WTC11 (cell line): ENCODE measurements at regions not wholly inside any gene's neighbourhood (a gene's known extent, or its start where the extent isn't known, plus 50 kb on each side); places are given as distances from the start of the nearest gene placed in this dataset.

Source experiments
- ATAC-seq: fragments of 200-7000 bp; cut with Tn5 transposase; 2 replicates; pipeline ENCODE4 v1.10.0; 2021; ENCODE audit warnings: mild to moderate bottlenecking, moderate library complexity
- CTCF ChIA-PET: fragments of 300-600 bp; sonication (Branson Sonifier 250); formaldehyde crosslinking; loops from one replicate; lab custom pipeline; 2021; ENCODE audit warnings: antibody characterized with exemption; lab: Charles Lee
- POLR2A ChIA-PET: fragments of 350-600 bp; sonication (Branson Sonifier 250); formaldehyde crosslinking; loops from one replicate; lab custom pipeline; 2021; ENCODE audit warnings: antibody characterized with exemption; lab: Charles Lee
- DNase-seq: peaks from one replicate; pipeline ENCODE4 v3.0.0; 2021; ENCODE audit warnings: low spot score
- H3K27ac Mint-ChIP-seq: 2 replicates; pipeline ENCODE4 v1.8.0; 2021; ENCODE audit warnings: mixed read lengths
- H3K27me3 Mint-ChIP-seq: 2 replicates; pipeline ENCODE4 v1.8.0; 2021; ENCODE audit warnings: low read depth, mild to moderate bottlenecking, moderate library complexity, mixed read lengths
- H3K36me3 Mint-ChIP-seq: 2 replicates; pipeline ENCODE4 v1.8.0; 2021; ENCODE audit warnings: mixed read lengths
- H3K4me1 Mint-ChIP-seq: 2 replicates; pipeline ENCODE4 v1.8.0; 2022; ENCODE audit warnings: mixed read lengths
- H3K4me3 Mint-ChIP-seq: 2 replicates; pipeline ENCODE4 v1.8.0; 2021; ENCODE audit warnings: mild to moderate bottlenecking, moderate library complexity, mixed read lengths
- H3K9me3 Mint-ChIP-seq: 2 replicates; pipeline ENCODE4 v1.8.0; 2021; ENCODE audit warnings: mixed read lengths
- EMX1 ChIP-seq: fragments of 250-450 bp; sonication (Bioruptor Pico); IDR thresholded peaks from 2 replicates; pipeline ENCODE4 v1.8.0; 2021; ENCODE audit warnings: mild to moderate bottlenecking
- ESRRA ChIP-seq: sonication (generic); formaldehyde crosslinking; IDR thresholded peaks from 2 replicates; pipeline ENCODE4 v1.8.1; 2022; ENCODE audit warnings: mild to moderate bottlenecking, missing genetic modification reagents, borderline replicate concordance
- ETV6 ChIP-seq: sonication (generic); formaldehyde crosslinking; IDR thresholded peaks from 2 replicates; pipeline ENCODE4 v1.8.1; 2022; ENCODE audit warnings: mild to moderate bottlenecking, missing genetic modification reagents
- FOXP1 ChIP-seq: sonication (generic); formaldehyde crosslinking; IDR thresholded peaks from 2 replicates; pipeline ENCODE4 v1.8.0; 2022; ENCODE audit warnings: missing genetic modification reagents, mild to moderate bottlenecking, moderate library complexity, borderline replicate concordance
- HMGA2 ChIP-seq: fragments of 250-450 bp; sonication (Bioruptor Pico); IDR thresholded peaks from 2 replicates; pipeline ENCODE4 v1.4.0; 2021; ENCODE audit warnings: mild to moderate bottlenecking, moderate library complexity
- IRF2 ChIP-seq: sonication (generic); formaldehyde crosslinking; IDR thresholded peaks from 2 replicates; pipeline ENCODE4 v1.8.0; 2022; ENCODE audit warnings: low read depth, missing genetic modification reagents, borderline replicate concordance
- JUN ChIP-seq: sonication (generic); formaldehyde crosslinking; IDR thresholded peaks from 2 replicates; pipeline ENCODE4 v1.8.0; 2023; ENCODE audit warnings: mild to moderate bottlenecking, missing genetic modification reagents
- NFATC4 ChIP-seq: fragments of 250-450 bp; sonication (Bioruptor Pico); IDR thresholded peaks from 2 replicates; pipeline ENCODE4 v1.9.0; 2021; ENCODE audit warnings: mild to moderate bottlenecking
- NFE2L1 ChIP-seq: sonication (generic); formaldehyde crosslinking; IDR thresholded peaks from 2 replicates; pipeline ENCODE4 v1.8.1; 2023; ENCODE audit warnings: missing genetic modification reagents
- NFYB ChIP-seq: sonication (generic); formaldehyde crosslinking; conservative IDR thresholded peaks from 2 replicates; pipeline ENCODE4 v1.8.0; 2022; ENCODE audit warnings: low read depth, missing genetic modification reagents
- SMAD3 ChIP-seq: sonication (generic); formaldehyde crosslinking; IDR thresholded peaks from 2 replicates; pipeline ENCODE4 v1.8.0; 2022; ENCODE audit warnings: missing genetic modification reagents, mild to moderate bottlenecking, borderline replicate concordance
- SMAD4 ChIP-seq: sonication (generic); formaldehyde crosslinking; IDR thresholded peaks from 2 replicates; pipeline ENCODE4 v1.8.0; 2022; ENCODE audit warnings: mild to moderate bottlenecking, missing genetic modification reagents
- ZBTB21 ChIP-seq: sonication (generic); formaldehyde crosslinking; IDR thresholded peaks from 2 replicates; pipeline ENCODE4 v1.8.1; 2023; ENCODE audit warnings: mild to moderate bottlenecking, missing genetic modification reagents, borderline replicate concordance
- ZNF396 ChIP-seq: fragments of 250-450 bp; sonication (Bioruptor Pico); IDR thresholded peaks from 2 replicates; pipeline ENCODE4 v1.8.0; 2021; ENCODE audit warnings: mild to moderate bottlenecking, moderate library complexity, borderline replicate concordance
- TF ChIP-seq, protein P1 (sequence below): sonication (generic); formaldehyde crosslinking; IDR thresholded peaks from 2 replicates; pipeline ENCODE4 v1.8.1; 2022; ENCODE audit warnings: missing genetic modification reagents, borderline replicate concordance
- TF ChIP-seq, protein P2 (sequence below): sonication (generic); formaldehyde crosslinking; IDR thresholded peaks from 2 replicates; pipeline ENCODE4 v1.8.0; 2022; ENCODE audit warnings: mild to moderate bottlenecking, missing genetic modification reagents
- TF ChIP-seq, protein P3 (sequence below): sonication (generic); formaldehyde crosslinking; IDR thresholded peaks from 2 replicates; pipeline ENCODE4 v1.8.1; 2023; ENCODE audit warnings: mild to moderate bottlenecking, moderate library complexity, missing genetic modification reagents
- TF ChIP-seq, protein P4 (sequence below): sonication (generic); formaldehyde crosslinking; IDR thresholded peaks from 2 replicates; pipeline ENCODE4 v1.8.1; 2023; ENCODE audit warnings: mild to moderate bottlenecking, missing genetic modification reagents, moderate library complexity
- TF ChIP-seq, protein P5 (sequence below): sonication (generic); formaldehyde crosslinking; IDR thresholded peaks from 2 replicates; pipeline ENCODE4 v1.8.0; 2023; ENCODE audit warnings: missing genetic modification reagents, mild to moderate bottlenecking, borderline replicate concordance

DNA sequence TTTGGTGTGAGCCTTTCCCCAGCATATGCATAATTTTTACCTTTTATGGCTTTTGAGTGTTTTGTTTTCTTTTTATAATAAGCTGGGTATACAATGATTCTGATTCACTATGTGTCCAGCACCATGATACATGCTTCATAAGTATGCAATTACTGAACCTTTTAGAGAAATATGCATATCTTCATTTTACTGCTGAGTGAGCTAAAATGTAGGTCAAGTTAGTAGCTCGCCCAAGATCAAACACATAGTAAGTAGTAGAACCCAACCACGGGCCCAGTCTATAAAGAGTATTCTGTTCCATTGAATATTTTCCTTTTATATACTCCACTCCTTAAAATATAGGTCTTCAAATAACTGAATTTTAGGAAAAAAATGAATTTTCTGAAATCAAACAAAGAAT lies 362.4 kb upstream of the HTR2C start:
- ATAC-seq (no peak), DNase-seq (no peak)
- TF ChIP-seq, protein P1, sequence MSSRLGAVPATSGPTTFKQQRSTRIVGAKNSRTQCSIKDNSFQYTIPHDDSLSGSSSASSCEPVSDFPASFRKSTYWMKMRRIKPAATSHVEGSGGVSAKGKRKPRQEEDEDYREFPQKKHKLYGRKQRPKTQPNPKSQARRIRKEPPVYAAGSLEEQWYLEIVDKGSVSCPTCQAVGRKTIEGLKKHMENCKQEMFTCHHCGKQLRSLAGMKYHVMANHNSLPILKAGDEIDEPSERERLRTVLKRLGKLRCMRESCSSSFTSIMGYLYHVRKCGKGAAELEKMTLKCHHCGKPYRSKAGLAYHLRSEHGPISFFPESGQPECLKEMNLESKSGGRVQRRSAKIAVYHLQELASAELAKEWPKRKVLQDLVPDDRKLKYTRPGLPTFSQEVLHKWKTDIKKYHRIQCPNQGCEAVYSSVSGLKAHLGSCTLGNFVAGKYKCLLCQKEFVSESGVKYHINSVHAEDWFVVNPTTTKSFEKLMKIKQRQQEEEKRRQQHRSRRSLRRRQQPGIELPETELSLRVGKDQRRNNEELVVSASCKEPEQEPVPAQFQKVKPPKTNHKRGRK (CRISPR knock-in tag) = no peak
- no peak for TF ChIP-seq EMX1 (CRISPR knock-in tag)
- no peak for TF ChIP-seq NFATC4 (CRISPR knock-in tag)
- no peak for TF ChIP-seq ESRRA (CRISPR knock-in tag)
- TF ChIP-seq, protein P2, sequence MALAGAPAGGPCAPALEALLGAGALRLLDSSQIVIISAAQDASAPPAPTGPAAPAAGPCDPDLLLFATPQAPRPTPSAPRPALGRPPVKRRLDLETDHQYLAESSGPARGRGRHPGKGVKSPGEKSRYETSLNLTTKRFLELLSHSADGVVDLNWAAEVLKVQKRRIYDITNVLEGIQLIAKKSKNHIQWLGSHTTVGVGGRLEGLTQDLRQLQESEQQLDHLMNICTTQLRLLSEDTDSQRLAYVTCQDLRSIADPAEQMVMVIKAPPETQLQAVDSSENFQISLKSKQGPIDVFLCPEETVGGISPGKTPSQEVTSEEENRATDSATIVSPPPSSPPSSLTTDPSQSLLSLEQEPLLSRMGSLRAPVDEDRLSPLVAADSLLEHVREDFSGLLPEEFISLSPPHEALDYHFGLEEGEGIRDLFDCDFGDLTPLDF = no peak
- no peak for TF ChIP-seq NFE2L1 (CRISPR knock-in tag)
- no peak for TF ChIP-seq IRF2
- TF ChIP-seq FOXP1 (CRISPR knock-in tag) = no peak
- no peak for TF ChIP-seq SMAD4
- TF ChIP-seq HMGA2 (CRISPR knock-in tag) = no peak
- TF ChIP-seq NFYB (CRISPR knock-in tag) = no peak
- no peak for TF ChIP-seq ETV6 (CRISPR knock-in tag)
- no peak for TF ChIP-seq ZNF396 (CRISPR knock-in tag)
- TF ChIP-seq, protein P3, sequence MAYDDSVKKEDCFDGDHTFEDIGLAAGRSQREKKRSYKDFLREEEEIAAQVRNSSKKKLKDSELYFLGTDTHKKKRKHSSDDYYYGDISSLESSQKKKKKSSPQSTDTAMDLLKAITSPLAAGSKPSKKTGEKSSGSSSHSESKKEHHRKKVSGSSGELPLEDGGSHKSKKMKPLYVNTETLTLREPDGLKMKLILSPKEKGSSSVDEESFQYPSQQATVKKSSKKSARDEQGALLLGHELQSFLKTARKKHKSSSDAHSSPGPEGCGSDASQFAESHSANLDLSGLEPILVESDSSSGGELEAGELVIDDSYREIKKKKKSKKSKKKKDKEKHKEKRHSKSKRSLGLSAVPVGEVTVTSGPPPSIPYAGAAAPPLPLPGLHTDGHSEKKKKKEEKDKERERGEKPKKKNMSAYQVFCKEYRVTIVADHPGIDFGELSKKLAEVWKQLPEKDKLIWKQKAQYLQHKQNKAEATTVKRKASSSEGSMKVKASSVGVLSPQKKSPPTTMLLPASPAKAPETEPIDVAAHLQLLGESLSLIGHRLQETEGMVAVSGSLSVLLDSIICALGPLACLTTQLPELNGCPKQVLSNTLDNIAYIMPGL (CRISPR knock-in tag) = no peak
- TF ChIP-seq, protein P4, sequence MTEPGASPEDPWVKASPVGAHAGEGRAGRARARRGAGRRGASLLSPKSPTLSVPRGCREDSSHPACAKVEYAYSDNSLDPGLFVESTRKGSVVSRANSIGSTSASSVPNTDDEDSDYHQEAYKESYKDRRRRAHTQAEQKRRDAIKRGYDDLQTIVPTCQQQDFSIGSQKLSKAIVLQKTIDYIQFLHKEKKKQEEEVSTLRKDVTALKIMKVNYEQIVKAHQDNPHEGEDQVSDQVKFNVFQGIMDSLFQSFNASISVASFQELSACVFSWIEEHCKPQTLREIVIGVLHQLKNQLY (CRISPR knock-in tag) = no peak
- TF ChIP-seq, protein P5, sequence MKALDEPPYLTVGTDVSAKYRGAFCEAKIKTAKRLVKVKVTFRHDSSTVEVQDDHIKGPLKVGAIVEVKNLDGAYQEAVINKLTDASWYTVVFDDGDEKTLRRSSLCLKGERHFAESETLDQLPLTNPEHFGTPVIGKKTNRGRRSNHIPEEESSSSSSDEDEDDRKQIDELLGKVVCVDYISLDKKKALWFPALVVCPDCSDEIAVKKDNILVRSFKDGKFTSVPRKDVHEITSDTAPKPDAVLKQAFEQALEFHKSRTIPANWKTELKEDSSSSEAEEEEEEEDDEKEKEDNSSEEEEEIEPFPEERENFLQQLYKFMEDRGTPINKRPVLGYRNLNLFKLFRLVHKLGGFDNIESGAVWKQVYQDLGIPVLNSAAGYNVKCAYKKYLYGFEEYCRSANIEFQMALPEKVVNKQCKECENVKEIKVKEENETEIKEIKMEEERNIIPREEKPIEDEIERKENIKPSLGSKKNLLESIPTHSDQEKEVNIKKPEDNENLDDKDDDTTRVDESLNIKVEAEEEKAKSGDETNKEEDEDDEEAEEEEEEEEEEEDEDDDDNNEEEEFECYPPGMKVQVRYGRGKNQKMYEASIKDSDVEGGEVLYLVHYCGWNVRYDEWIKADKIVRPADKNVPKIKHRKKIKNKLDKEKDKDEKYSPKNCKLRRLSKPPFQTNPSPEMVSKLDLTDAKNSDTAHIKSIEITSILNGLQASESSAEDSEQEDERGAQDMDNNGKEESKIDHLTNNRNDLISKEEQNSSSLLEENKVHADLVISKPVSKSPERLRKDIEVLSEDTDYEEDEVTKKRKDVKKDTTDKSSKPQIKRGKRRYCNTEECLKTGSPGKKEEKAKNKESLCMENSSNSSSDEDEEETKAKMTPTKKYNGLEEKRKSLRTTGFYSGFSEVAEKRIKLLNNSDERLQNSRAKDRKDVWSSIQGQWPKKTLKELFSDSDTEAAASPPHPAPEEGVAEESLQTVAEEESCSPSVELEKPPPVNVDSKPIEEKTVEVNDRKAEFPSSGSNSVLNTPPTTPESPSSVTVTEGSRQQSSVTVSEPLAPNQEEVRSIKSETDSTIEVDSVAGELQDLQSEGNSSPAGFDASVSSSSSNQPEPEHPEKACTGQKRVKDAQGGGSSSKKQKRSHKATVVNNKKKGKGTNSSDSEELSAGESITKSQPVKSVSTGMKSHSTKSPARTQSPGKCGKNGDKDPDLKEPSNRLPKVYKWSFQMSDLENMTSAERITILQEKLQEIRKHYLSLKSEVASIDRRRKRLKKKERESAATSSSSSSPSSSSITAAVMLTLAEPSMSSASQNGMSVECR = no peak
- TF ChIP-seq SMAD3 (CRISPR knock-in tag) = no peak
- TF ChIP-seq ZBTB21 (CRISPR knock-in tag) = no peak
- TF ChIP-seq JUN = no peak
- Mint-ChIP-seq H3K9me3 (no peaks in the 10 kb centered on the region), H3K27me3 (peaks cover 6% of the 10 kb centered on the region), H3K27ac (no peak overlapping the region), H3K4me3 (no peak overlapping the region), H3K36me3 (no peaks in the 10 kb centered on the region), H3K4me1 (peaks cover 8% of the 10 kb centered on the region)
- ChIA-PET POLR2A (no interaction called here), CTCF (no interaction called here)
